C4-2B (cell line): ENCODE measurements at regions not wholly inside any gene's neighbourhood (a gene's known extent, or its start where the extent isn't known, plus 50 kb on each side); places are given as distances from the start of the nearest gene placed in this dataset.

ENCODE experiments used
- CTCF ChIP-seq: fragments of 450-650 bp; conservative IDR thresholded peaks from 2 replicates; pipeline ENCODE4 v1.5.1; 2017; ENCODE audit warnings: mild to moderate bottlenecking
- ZFX ChIP-seq: fragments of 450-650 bp; IDR thresholded peaks from 2 replicates; pipeline ENCODE4 v1.6.1; 2017

- TF ChIP-seq CTCF, result no peak
- TF ChIP-seq ZFX, result no peak
Observed at GRCh38 chr6:98777762-98778161, 56.6 kb upstream of the POU3F2 start.
